Suprapubic skin (tissue), 4 donors: ENCODE measurements at regions not wholly inside any gene's neighbourhood (a gene's known extent, or its start where the extent isn't known, plus 50 kb on each side); places are given as distances from the start of the nearest gene placed in this dataset.

Source experiments
- DNase-seq, 2 donors: peaks; one replicate each; pipeline ENCODE4 v3.0.0-alpha.2; 2019; ENCODE audit warnings: low spot score in 2 of 2
- H3K27ac ChIP-seq: fragments of 200-600 bp; sonication (generic); one replicate; pipeline ENCODE4 v1.5.1; 2019
- H3K27me3 ChIP-seq: fragments of 200-600 bp; sonication (generic); one replicate; pipeline ENCODE4 v1.5.1; 2019
- H3K36me3 ChIP-seq: fragments of 200-600 bp; sonication (generic); one replicate; pipeline ENCODE4 v1.5.1; 2019
- H3K4me1 ChIP-seq: fragments of 200-600 bp; sonication (generic); one replicate; pipeline ENCODE4 v1.5.1; 2019
- H3K4me3 ChIP-seq: fragments of 200-600 bp; sonication (generic); one replicate; pipeline ENCODE4 v1.5.1; 2019; ENCODE audit warnings: mild to moderate bottlenecking
- H3K9me3 ChIP-seq: fragments of 200-600 bp; sonication (generic); one replicate; pipeline ENCODE4 v1.5.1; 2019
- EP300 ChIP-seq: sonication (generic); formaldehyde crosslinking; IDR thresholded peaks from one replicate; pipeline ENCODE4 v1.6.1; 2017; ENCODE audit warnings: antibody characterized with exemption
- POLR2A ChIP-seq, 2 donors: fragments of 450-650 bp; IDR thresholded peaks; one replicate each; pipeline ENCODE4 v1.6.1; 2017; ENCODE audit warnings: antibody characterized with exemption in 2 of 2, mild to moderate bottlenecking in 2 of 2, moderate library complexity in 2 of 2
- POLR2AphosphoS5 ChIP-seq, 3 donors: sonication (generic); formaldehyde crosslinking; IDR thresholded peaks; one replicate each; pipeline ENCODE4 v1.6.1; 2017; ENCODE audit warnings: antibody characterized with exemption in 3 of 3
- WGBS: methylation state at CpG from one replicate; pipeline ENCODE4 v1.1.5; 2018; 5-methylcytosine and 5-hydroxymethylcytosine counted together
- TF ChIP-seq, protein P1 (sequence below), 2 donors: fragments of 200-600 bp in 1 of 2; fragments of 450-650 bp in 1 of 2; sonication (generic) in 1 of 2; IDR thresholded peaks; one replicate each; pipeline ENCODE4 v1.5.1; 2016 to 2019; ENCODE audit warnings: antibody characterized with exemption in 2 of 2, mild to moderate bottlenecking in 1 of 2, moderate library complexity in 1 of 2

DNA sequence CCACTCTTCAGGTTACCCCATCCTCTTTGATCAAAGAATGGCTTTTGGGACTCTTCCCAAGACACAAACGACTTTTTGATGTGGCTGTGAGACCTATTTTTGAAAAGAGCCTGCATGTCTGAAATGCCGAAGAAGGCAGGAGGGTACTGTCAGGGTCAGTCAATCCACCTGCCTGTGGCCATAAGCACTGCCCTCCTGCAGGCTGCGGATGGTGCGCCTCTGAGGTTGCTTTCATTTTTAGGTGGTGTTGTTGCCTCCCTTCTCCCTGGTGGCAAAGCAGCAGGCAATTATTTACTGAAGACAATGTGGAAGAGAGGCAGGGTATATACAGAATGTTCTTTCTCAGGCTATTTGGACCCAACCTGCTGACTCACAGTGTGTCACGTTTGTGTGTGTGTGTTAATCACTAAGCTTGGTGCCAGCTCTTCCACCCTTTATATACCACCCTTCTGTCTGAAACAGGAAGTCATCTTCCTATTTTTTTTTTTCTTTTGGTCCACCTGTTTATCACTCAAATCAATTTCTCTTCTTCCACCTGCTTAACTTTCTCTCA, 1421.2 kb upstream of the CELF2 start:
- H3K9me3 ChIP-seq, result no peaks in the 10 kb centered on the region
- TF ChIP-seq POLR2A (IDR thresholded peaks at IDR 0.05), result no peak
- TF ChIP-seq, protein P1, sequence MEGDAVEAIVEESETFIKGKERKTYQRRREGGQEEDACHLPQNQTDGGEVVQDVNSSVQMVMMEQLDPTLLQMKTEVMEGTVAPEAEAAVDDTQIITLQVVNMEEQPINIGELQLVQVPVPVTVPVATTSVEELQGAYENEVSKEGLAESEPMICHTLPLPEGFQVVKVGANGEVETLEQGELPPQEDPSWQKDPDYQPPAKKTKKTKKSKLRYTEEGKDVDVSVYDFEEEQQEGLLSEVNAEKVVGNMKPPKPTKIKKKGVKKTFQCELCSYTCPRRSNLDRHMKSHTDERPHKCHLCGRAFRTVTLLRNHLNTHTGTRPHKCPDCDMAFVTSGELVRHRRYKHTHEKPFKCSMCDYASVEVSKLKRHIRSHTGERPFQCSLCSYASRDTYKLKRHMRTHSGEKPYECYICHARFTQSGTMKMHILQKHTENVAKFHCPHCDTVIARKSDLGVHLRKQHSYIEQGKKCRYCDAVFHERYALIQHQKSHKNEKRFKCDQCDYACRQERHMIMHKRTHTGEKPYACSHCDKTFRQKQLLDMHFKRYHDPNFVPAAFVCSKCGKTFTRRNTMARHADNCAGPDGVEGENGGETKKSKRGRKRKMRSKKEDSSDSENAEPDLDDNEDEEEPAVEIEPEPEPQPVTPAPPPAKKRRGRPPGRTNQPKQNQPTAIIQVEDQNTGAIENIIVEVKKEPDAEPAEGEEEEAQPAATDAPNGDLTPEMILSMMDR (IDR thresholded peaks at IDR 0.05), result no peak
- TF ChIP-seq EP300, result no peak
- TF ChIP-seq POLR2AphosphoS5 (IDR thresholded peaks at IDR 0.05), result no peak
- WGBS, result 65% methylated on average over 5 of the region's 5 CpGs
- no peaks in the 10 kb centered on the region for H3K27me3 ChIP-seq
- H3K36me3 ChIP-seq, result no peaks in the 10 kb centered on the region
- no peak overlapping the region for H3K27ac ChIP-seq
- no peaks in the 10 kb centered on the region for H3K4me1 ChIP-seq
- H3K4me3 ChIP-seq, result no peak overlapping the region
- DNase-seq, result no peak

DNA sequence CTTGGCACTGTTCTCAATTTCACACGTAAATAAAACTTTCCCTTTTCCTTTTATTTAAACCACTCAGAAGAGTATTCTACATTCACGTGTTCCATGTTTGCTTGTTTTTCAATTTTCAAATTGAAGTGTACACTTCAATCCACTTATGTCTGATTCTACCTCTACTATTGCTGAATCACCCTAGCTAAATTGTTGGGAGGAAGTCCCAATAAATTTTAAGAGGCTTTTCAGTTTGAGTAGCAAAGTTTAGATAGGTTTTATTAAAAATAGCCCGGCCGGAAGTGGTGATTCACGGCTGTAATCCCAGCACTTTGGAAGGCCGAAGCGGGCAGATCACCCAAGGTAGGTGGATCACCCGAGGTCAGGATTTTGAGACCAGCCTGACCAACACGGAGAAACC, 1414.7 kb upstream of the CELF2 start:
- WGBS, result 75% methylated on average over 9 of the region's 9 CpGs
- TF ChIP-seq POLR2A (IDR thresholded peaks at IDR 0.05) (no peak), POLR2AphosphoS5 (IDR thresholded peaks at IDR 0.05) (no peak), EP300 (no peak)
- TF ChIP-seq, protein P1 (IDR thresholded peaks at IDR 0.05), result no peak
- no peak overlapping the region for H3K4me3 ChIP-seq

DNA sequence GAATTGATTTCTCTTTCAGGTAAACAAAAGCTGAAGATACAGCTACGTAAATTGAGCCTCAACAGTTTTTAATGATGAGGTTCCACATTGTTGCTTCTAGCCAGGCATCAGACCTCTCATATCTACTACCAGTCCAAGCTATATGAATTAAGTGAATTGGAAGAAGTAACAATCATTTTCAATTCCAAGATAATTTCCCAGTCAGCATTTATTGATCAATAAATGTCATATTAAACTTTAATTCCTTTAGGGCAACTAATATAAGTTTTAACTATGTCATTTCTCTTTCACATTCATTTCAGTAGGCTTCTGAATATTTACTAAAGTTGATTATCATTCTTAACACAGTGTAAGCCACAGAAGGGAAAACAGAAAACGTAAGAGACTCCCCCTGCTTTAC, 1413.7 kb upstream of the CELF2 start:
- no peak overlapping the region for H3K27ac ChIP-seq
- DNase-seq, result no peak
- no peaks in the 10 kb centered on the region for H3K27me3 ChIP-seq
- WGBS, result 77% methylated on average over 2 of the region's 2 CpGs
- no peaks in the 10 kb centered on the region for H3K9me3 ChIP-seq
- no peaks in the 10 kb centered on the region for H3K4me1 ChIP-seq
- TF ChIP-seq, protein P1 (IDR thresholded peaks at IDR 0.05), result no peak
- TF ChIP-seq POLR2AphosphoS5 (IDR thresholded peaks at IDR 0.05) (no peak), EP300 (no peak), POLR2A (IDR thresholded peaks at IDR 0.05) (no peak)
- H3K4me3 ChIP-seq, result no peak overlapping the region
- H3K36me3 ChIP-seq, result no peaks in the 10 kb centered on the region

More for the DNA sequence above, 1414.7 kb upstream of the CELF2 start:
- Histone ChIP-seq H3K36me3 (no peaks in the 10 kb centered on the region), H3K4me1 (no peaks in the 10 kb centered on the region), H3K27me3 (no peaks in the 10 kb centered on the region), H3K9me3 (no peaks in the 10 kb centered on the region), H3K27ac (no peak overlapping the region)
- DNase-seq, result no peak

DNA sequence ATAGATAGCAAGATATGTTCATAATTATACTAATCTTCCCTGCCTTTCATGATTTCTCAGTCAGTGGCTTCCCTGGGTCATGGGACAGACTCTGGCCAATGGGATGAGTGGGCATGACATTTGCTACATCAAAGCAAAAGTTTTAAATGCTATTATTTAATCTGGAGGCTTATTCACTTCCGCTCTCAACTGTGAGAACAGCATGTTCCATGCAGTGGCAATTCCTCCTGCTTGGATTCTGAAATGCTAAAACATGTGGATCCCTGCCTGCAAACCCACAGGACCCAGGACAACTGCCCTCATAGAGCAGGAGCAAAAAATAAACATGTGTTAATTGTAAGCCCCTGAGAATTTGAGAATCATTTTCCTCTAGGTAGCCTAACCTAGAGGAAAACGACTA, 1412.4 kb upstream of the CELF2 start:
- no peak for TF ChIP-seq POLR2AphosphoS5 (IDR thresholded peaks at IDR 0.05)
- TF ChIP-seq POLR2A (IDR thresholded peaks at IDR 0.05), result no peak
- TF ChIP-seq, protein P1 (IDR thresholded peaks at IDR 0.05), result no peak
- TF ChIP-seq EP300, result no peak
- H3K36me3 ChIP-seq, result no peaks in the 10 kb centered on the region
- WGBS, result 67% methylated on average over 2 of the region's 2 CpGs
- DNase-seq, result no peak
- no peak overlapping the region for H3K27ac ChIP-seq
- H3K4me3 ChIP-seq, result no peak overlapping the region
- H3K9me3 ChIP-seq, result no peaks in the 10 kb centered on the region
- H3K27me3 ChIP-seq, result no peaks in the 10 kb centered on the region
- H3K4me1 ChIP-seq, result no peaks in the 10 kb centered on the region

DNA sequence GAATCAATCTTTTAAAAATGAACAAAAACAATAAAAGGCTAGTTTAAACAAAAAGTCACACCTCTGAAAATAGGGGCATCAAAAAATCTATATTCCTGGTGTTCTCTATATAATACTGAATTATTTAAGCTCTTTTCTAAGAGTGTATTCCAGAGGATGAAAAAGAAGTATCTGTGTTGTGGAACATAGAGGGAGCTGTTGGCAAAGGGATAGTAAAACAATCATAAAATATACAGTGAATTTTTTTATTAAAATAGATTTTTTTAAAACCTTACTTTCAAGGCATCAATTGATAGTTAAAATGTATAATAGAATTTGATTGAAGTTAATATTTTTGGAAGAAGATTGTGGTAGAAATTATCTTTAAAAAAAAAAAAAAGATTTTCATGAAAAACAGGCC, 1409.1 kb upstream of the CELF2 start:
- Histone ChIP-seq H3K27me3 (no peaks in the 10 kb centered on the region), H3K9me3 (no peaks in the 10 kb centered on the region), H3K4me3 (no peak overlapping the region), H3K36me3 (no peaks in the 10 kb centered on the region), H3K4me1 (no peaks in the 10 kb centered on the region), H3K27ac (no peak overlapping the region)
- DNase-seq, result no peak
- TF ChIP-seq EP300 (no peak), POLR2AphosphoS5 (IDR thresholded peaks at IDR 0.05) (no peak), POLR2A (IDR thresholded peaks at IDR 0.05) (no peak)
- TF ChIP-seq, protein P1 (IDR thresholded peaks at IDR 0.05), result no peak
